ENCODE measurements at regions not wholly inside any gene's neighbourhood (a gene's known extent, or its start where the extent isn't known, plus 50 kb on each side); places are given as distances from the start of the nearest gene placed in this dataset.
A peak's percentile ranks its signal among the peaks of the same experiment; 100 is the strongest.

GRCh38 chr13:70568571-70568970, 460.3 kb upstream of the KLHL1 start:
- no peak overlapping the region for H2AFZ ChIP-seq (ENCODE audit: low read length)
- no peaks in the 10 kb centered on the region for H3K9me3 ChIP-seq (ENCODE audit: low read depth, low read length)
- no peak for DNase-seq (ENCODE audit: insufficient read length, low spot score, missing footprints)
- TF ChIP-seq, protein P1, sequence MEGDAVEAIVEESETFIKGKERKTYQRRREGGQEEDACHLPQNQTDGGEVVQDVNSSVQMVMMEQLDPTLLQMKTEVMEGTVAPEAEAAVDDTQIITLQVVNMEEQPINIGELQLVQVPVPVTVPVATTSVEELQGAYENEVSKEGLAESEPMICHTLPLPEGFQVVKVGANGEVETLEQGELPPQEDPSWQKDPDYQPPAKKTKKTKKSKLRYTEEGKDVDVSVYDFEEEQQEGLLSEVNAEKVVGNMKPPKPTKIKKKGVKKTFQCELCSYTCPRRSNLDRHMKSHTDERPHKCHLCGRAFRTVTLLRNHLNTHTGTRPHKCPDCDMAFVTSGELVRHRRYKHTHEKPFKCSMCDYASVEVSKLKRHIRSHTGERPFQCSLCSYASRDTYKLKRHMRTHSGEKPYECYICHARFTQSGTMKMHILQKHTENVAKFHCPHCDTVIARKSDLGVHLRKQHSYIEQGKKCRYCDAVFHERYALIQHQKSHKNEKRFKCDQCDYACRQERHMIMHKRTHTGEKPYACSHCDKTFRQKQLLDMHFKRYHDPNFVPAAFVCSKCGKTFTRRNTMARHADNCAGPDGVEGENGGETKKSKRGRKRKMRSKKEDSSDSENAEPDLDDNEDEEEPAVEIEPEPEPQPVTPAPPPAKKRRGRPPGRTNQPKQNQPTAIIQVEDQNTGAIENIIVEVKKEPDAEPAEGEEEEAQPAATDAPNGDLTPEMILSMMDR (IDR thresholded peaks at IDR 0.05; ENCODE audit: extremely low read depth, low read depth, low read length), result peak; percentile 46
- no peaks in the 10 kb centered on the region for H4K20me1 ChIP-seq (ENCODE audit: insufficient read depth, low read length)
- H3K4me1 ChIP-seq (ENCODE audit: insufficient read depth, low read length), result no peaks in the 10 kb centered on the region
- H3K4me3 ChIP-seq (ENCODE audit: insufficient read depth, low read length), result no peak overlapping the region
- no peak overlapping the region for H3K27ac ChIP-seq (ENCODE audit: low read depth, low read length)
- no peaks in the 10 kb centered on the region for H3K27me3 ChIP-seq (ENCODE audit: insufficient read depth, low read length)
- no peaks in the 10 kb centered on the region for H3K36me3 ChIP-seq (ENCODE audit: insufficient read depth, low read length)
- no peaks in the 10 kb centered on the region for H3K79me2 ChIP-seq (ENCODE audit: insufficient read depth, low read length)
- no peak overlapping the region for H3K4me2 ChIP-seq (ENCODE audit: insufficient read depth, low read length)

- no peaks in the 10 kb centered on the region for H3K36me3 ChIP-seq (ENCODE audit: insufficient read depth, low read length)
- H3K4me2 ChIP-seq (ENCODE audit: insufficient read depth, low read length), result no peak overlapping the region
- H3K9me3 ChIP-seq (ENCODE audit: low read depth, low read length), result peaks cover 5% of the 10 kb centered on the region
- TF ChIP-seq, protein P1 (IDR thresholded peaks at IDR 0.05; ENCODE audit: extremely low read depth, low read depth, low read length), result no peak
- no peaks in the 10 kb centered on the region for H3K27me3 ChIP-seq (ENCODE audit: insufficient read depth, low read length)
- H3K4me1 ChIP-seq (ENCODE audit: insufficient read depth, low read length), result no peaks in the 10 kb centered on the region
- DNase-seq (ENCODE audit: insufficient read length, low spot score, missing footprints), result no peak
- no peak overlapping the region for H2AFZ ChIP-seq (ENCODE audit: low read length)
- no peak overlapping the region for H3K27ac ChIP-seq (ENCODE audit: low read depth, low read length)
- H3K4me3 ChIP-seq (ENCODE audit: insufficient read depth, low read length), result no peak overlapping the region
- H4K20me1 ChIP-seq (ENCODE audit: insufficient read depth, low read length), result no peaks in the 10 kb centered on the region
- H3K79me2 ChIP-seq (ENCODE audit: insufficient read depth, low read length), result no peaks in the 10 kb centered on the region
These were observed 436.5 kb upstream of the KLHL1 start for GRCh38 chr13:70544706-70545105.

DNA sequence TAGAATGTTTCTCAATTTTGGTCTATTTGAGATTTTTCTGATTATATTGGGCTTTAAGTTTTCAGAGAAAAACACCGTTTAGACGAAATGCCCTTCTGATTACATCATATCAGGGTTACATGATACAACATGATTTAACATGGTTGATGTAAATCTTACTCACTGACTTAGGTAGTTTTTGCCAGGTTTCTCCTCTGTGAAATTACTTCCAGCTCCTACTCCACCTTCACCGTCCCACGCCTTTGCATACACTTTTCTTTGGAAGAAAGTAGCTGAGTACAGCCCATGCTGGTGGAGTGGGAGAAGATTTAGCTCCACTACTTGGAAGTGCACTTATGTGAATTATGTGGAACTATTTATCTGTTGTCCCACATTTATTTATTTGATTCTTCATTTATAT, 433.2 kb upstream of the KLHL1 start:
- Histone ChIP-seq H3K27me3 (ENCODE audit: insufficient read depth, low read length) (no peaks in the 10 kb centered on the region), H3K4me2 (ENCODE audit: insufficient read depth, low read length) (no peak overlapping the region), H3K9me3 (ENCODE audit: low read depth, low read length) (peaks cover 5% of the 10 kb centered on the region), H3K36me3 (ENCODE audit: insufficient read depth, low read length) (no peaks in the 10 kb centered on the region), H2AFZ (ENCODE audit: low read length) (no peak overlapping the region), H3K4me1 (ENCODE audit: insufficient read depth, low read length) (no peaks in the 10 kb centered on the region), H3K27ac (ENCODE audit: low read depth, low read length) (no peak overlapping the region), H3K79me2 (ENCODE audit: insufficient read depth, low read length) (no peaks in the 10 kb centered on the region), H3K4me3 (ENCODE audit: insufficient read depth, low read length) (no peak overlapping the region), H4K20me1 (ENCODE audit: insufficient read depth, low read length) (no peaks in the 10 kb centered on the region)
- no peak for DNase-seq (ENCODE audit: insufficient read length, low spot score, missing footprints)
- TF ChIP-seq, protein P1 (IDR thresholded peaks at IDR 0.05; ENCODE audit: extremely low read depth, low read depth, low read length), result no peak

DNA sequence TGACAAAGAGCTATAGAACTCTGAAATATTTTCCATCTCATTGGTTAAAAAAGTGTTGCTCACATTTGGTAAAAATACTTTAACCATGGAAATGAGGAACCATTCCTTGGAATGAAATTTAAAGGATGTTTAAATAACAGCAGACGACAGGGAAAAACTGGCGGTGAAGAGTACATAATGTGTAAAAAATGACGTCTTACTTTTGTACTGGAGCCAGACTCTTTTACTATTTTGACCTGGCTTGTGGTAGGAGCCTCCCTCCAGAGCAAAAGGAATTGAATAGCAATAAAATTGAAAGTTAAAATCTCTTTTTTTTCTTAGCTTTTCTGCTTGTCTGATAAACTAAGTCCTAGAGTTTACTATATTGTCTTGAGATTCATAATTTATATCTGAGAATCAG, 426.2 kb upstream of the KLHL1 start:
- H3K79me2 ChIP-seq (ENCODE audit: insufficient read depth, low read length), result no peaks in the 10 kb centered on the region
- H3K4me1 ChIP-seq (ENCODE audit: insufficient read depth, low read length), result no peaks in the 10 kb centered on the region
- peaks cover 2% of the 10 kb centered on the region for H3K9me3 ChIP-seq (ENCODE audit: low read depth, low read length)
- no peak for DNase-seq (ENCODE audit: insufficient read length, low spot score, missing footprints)
- TF ChIP-seq, protein P1 (IDR thresholded peaks at IDR 0.05; ENCODE audit: extremely low read depth, low read depth, low read length), result no peak
- H3K27me3 ChIP-seq (ENCODE audit: insufficient read depth, low read length), result no peaks in the 10 kb centered on the region
- no peak overlapping the region for H2AFZ ChIP-seq (ENCODE audit: low read length)
- H3K36me3 ChIP-seq (ENCODE audit: insufficient read depth, low read length), result no peaks in the 10 kb centered on the region
- no peaks in the 10 kb centered on the region for H4K20me1 ChIP-seq (ENCODE audit: insufficient read depth, low read length)
- no peak overlapping the region for H3K4me3 ChIP-seq (ENCODE audit: insufficient read depth, low read length)
- no peak overlapping the region for H3K27ac ChIP-seq (ENCODE audit: low read depth, low read length)
- no peak overlapping the region for H3K4me2 ChIP-seq (ENCODE audit: insufficient read depth, low read length)

Measured in osteoblast (primary cell).